Ishikawa (cell line): ENCODE measurements at regions not wholly inside any gene's neighbourhood (a gene's known extent, or its start where the extent isn't known, plus 50 kb on each side); places are given as distances from the start of the nearest gene placed in this dataset.

Experiments used
- CEBPB ChIP-seq: IDR thresholded peaks from 2 replicates; pipeline ENCODE4 v1.6.1; 2012
- CREB1 ChIP-seq: IDR thresholded peaks from 2 replicates; pipeline ENCODE4 v1.6.1; 2012; ENCODE audit warnings: low read depth
- EGR1 ChIP-seq: IDR thresholded peaks from 2 replicates; pipeline ENCODE4 v1.6.1; 2012
- EP300 ChIP-seq: IDR thresholded peaks from 2 replicates; pipeline ENCODE4 v1.6.1; 2012; ENCODE audit warnings: borderline replicate concordance
- FOXM1 ChIP-seq: IDR thresholded peaks from 2 replicates; pipeline ENCODE4 v1.6.1; 2012; ENCODE audit warnings: low read depth, borderline replicate concordance
- NFIC ChIP-seq: IDR thresholded peaks from 2 replicates; pipeline ENCODE4 v1.6.1; 2012
- RAD21 ChIP-seq: IDR thresholded peaks from 2 replicates; pipeline ENCODE4 v1.6.1; 2012; ENCODE audit warnings: low read depth
- TAF1 ChIP-seq: IDR thresholded peaks from 2 replicates; pipeline ENCODE4 v1.6.1; 2012; ENCODE audit warnings: low read depth, mild to moderate bottlenecking
- TCF12 ChIP-seq: IDR thresholded peaks from 2 replicates; pipeline ENCODE4 v1.6.1; 2012; ENCODE audit warnings: low read depth
- TEAD4 ChIP-seq: IDR thresholded peaks from 2 replicates; pipeline ENCODE4 v1.6.1; 2012
- YY1 ChIP-seq: IDR thresholded peaks from 2 replicates; pipeline ENCODE4 v1.6.1; 2012; ENCODE audit warnings: low read depth
- ZBTB7A ChIP-seq: IDR thresholded peaks from 2 replicates; pipeline ENCODE4 v1.6.1; 2012; ENCODE audit warnings: low read depth
- TF ChIP-seq, protein P1 (sequence below): IDR thresholded peaks from 2 replicates; pipeline ENCODE4 v1.6.1; 2012; ENCODE audit warnings: low read depth, mild to moderate bottlenecking
- TF ChIP-seq, protein P2 (sequence below): IDR thresholded peaks from 2 replicates; pipeline ENCODE4 v1.6.1; 2012
- TF ChIP-seq, protein P3 (sequence below): IDR thresholded peaks from 2 replicates; pipeline ENCODE4 v1.6.1; 2012

DNA sequence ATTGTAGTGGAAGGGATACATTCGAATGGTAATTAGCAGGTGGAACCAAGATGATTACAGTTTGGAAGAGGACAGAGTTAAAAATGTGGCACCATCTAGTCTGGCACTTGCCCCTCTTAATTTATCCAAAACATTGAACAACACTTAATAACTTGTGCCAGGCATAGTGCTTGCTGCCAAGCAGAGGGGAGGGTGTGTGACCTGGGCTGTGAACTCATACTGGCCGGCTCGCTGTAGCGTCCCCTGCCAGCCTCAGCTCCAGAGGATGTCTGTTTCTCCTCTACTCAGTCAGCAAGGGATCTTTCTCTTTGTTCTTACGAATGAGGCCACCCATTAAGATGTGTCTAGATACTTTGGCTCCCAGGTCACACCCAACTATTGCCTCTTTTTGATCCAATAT, 179.4 kb upstream of the INHBA start:
- TF ChIP-seq NFIC: no peak
- no peak for TF ChIP-seq TCF12
- no peak for TF ChIP-seq CEBPB
- no peak for TF ChIP-seq EP300
- no peak for TF ChIP-seq YY1

DNA sequence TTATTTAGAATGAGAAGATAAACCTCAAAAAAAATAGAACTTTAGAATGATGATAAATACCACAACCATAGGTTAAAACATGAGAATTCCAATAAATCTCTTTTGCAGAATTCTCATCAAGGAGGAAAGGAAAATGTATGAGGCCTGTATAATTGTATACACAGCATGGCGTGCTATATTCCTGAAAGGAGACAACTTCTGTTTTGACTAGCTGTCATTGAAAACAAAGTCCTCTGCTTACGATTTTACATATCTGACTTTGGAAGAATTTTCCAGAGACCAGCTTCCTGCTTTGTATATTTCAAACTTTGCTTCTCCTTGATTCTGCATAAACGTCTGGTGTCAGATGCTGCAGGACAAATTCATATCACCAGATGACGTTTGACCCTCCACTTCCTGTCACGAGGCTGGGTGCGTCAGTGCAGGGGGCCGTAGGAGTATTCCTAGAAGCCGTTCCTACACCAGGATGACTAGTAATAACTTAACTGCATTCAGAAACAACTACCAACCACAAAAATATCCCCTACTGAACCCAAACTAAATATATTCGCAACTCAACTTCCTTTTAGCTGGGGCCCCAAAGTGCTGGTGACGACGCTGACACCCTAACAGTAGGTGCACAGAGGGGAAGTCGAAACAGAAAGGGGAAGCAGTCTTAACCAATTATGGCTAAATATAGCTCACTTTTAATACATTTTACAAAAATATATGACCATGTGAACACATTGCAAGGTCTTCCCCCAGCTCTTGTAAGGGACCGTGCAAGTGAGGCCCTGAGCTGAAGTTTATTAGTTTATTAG, 178.6 kb upstream of the INHBA start:
- TF ChIP-seq, protein P1, sequence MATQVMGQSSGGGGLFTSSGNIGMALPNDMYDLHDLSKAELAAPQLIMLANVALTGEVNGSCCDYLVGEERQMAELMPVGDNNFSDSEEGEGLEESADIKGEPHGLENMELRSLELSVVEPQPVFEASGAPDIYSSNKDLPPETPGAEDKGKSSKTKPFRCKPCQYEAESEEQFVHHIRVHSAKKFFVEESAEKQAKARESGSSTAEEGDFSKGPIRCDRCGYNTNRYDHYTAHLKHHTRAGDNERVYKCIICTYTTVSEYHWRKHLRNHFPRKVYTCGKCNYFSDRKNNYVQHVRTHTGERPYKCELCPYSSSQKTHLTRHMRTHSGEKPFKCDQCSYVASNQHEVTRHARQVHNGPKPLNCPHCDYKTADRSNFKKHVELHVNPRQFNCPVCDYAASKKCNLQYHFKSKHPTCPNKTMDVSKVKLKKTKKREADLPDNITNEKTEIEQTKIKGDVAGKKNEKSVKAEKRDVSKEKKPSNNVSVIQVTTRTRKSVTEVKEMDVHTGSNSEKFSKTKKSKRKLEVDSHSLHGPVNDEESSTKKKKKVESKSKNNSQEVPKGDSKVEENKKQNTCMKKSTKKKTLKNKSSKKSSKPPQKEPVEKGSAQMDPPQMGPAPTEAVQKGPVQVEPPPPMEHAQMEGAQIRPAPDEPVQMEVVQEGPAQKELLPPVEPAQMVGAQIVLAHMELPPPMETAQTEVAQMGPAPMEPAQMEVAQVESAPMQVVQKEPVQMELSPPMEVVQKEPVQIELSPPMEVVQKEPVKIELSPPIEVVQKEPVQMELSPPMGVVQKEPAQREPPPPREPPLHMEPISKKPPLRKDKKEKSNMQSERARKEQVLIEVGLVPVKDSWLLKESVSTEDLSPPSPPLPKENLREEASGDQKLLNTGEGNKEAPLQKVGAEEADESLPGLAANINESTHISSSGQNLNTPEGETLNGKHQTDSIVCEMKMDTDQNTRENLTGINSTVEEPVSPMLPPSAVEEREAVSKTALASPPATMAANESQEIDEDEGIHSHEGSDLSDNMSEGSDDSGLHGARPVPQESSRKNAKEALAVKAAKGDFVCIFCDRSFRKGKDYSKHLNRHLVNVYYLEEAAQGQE: no peak
- TF ChIP-seq CREB1: no peak
- TF ChIP-seq FOXM1: no peak
- no peak for TF ChIP-seq TCF12
- TF ChIP-seq TEAD4: no peak
- TF ChIP-seq ZBTB7A: no peak
- no peak for TF ChIP-seq RAD21
- TF ChIP-seq, protein P2, sequence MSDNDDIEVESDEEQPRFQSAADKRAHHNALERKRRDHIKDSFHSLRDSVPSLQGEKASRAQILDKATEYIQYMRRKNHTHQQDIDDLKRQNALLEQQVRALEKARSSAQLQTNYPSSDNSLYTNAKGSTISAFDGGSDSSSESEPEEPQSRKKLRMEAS: no peak
- TF ChIP-seq TAF1: no peak
- no peak for TF ChIP-seq NFIC
- TF ChIP-seq EP300: no peak
- no peak for TF ChIP-seq YY1
- TF ChIP-seq EGR1: no peak
- TF ChIP-seq, protein P3, sequence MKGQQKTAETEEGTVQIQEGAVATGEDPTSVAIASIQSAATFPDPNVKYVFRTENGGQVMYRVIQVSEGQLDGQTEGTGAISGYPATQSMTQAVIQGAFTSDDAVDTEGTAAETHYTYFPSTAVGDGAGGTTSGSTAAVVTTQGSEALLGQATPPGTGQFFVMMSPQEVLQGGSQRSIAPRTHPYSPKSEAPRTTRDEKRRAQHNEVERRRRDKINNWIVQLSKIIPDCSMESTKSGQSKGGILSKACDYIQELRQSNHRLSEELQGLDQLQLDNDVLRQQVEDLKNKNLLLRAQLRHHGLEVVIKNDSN: no peak
- no peak for TF ChIP-seq CEBPB

DNA sequence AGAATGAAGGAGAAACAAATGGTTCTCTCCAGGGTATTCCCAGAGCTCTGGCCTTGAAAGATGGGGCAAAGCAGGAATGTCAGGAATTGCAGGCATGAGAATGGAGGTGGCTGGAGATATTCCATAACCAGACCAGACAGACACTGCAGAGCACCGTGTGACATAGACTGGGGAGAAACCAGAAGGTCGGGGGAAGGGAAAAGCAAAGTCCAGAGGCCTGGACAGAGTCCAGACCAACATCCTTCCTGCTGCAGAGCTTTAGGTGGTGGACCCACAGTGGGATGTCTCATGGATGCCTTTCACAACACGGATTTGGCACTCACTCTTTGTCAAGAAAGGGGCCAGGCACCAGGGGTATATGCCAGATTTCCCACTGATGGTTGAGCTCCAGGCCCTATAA, 177.2 kb upstream of the INHBA start:
- no peak for TF ChIP-seq ZBTB7A
- TF ChIP-seq, protein P2: no peak

DNA sequence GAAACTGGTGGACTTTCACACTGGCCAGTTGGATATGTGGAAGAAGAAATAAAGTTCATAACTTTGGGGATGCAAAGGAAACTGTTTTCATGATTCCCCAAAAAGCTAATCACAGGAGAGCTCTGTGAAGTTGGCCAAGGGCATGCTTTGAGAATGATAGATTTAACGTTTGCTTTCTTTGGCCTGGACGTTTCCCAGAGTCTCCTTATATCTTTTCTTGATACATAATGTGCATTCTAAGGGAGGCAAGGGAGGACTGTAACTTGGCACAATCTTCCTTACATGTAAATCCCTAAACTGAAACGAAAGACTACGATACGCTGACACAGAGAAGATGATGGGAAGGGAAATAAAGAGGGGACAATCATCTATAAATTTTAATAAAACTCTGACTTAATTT, 176.5 kb upstream of the INHBA start:
- no peak for TF ChIP-seq EP300
- TF ChIP-seq TCF12: no peak
- TF ChIP-seq, protein P2: no peak
- TF ChIP-seq TEAD4: no peak
- TF ChIP-seq EGR1: no peak
- no peak for TF ChIP-seq NFIC
- no peak for TF ChIP-seq RAD21
- TF ChIP-seq CEBPB: no peak
- TF ChIP-seq, protein P3: no peak
- no peak for TF ChIP-seq FOXM1
- no peak for TF ChIP-seq ZBTB7A
- no peak for TF ChIP-seq YY1

DNA sequence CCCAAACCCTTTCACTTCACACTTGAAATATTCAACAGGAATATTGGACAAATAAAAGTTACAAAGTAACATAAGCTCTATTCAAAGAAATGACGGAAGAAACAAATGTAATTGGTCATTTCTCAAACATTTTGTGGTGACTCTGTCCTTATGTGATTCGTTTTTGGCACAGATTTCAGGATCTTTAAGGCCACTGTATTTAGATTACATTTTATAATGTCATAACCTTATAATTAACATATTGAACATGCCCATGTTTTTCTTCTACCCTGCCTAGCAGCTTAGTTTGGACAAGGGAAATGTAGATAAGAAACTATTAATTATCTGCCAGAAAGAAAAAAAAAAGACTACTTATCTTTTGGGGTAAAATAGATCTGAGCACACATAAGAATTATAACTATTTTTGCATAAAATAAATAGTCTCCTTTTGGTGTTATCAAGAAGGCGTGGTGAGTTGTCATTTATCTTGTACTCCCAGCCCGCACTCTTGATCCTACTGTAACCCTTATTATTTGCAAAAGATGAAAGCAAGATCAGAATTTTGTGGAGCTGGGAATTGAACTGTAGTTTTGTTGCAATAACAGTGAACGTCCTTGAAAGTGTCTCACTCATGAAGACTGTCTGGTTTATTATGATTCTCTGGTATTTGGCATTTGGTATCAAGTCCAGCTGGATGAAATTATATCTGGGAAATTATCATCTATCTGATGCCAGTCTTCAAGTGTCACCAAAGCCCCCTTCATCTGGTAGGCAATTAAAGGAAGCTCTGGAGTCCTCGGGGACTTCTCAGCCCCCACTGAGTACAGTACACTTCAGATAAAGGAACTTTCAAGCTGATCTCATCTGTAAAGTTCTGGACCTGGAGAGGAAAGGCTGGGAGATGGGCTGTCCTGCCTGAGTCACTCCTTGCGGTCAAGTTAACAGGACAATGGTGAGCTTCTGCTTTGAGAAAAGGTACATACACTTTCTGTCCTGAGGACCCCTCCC, 175.7 kb upstream of the INHBA start:
- no peak for TF ChIP-seq CREB1
- TF ChIP-seq TEAD4: no peak
- no peak for TF ChIP-seq TCF12
- TF ChIP-seq, protein P2: no peak
- TF ChIP-seq EGR1: no peak
- TF ChIP-seq TAF1: no peak
- TF ChIP-seq CEBPB: no peak
- no peak for TF ChIP-seq EP300
- TF ChIP-seq, protein P1: no peak
- no peak for TF ChIP-seq NFIC
- TF ChIP-seq, protein P3: no peak
- no peak for TF ChIP-seq YY1
- TF ChIP-seq ZBTB7A: no peak
